Epithelial cell of esophagus (primary cell): ENCODE measurements at regions not wholly inside any gene's neighbourhood (a gene's known extent, or its start where the extent isn't known, plus 50 kb on each side); places are given as distances from the start of the nearest gene placed in this dataset.

Experiments
- DNase-seq: peaks from one replicate; pipeline ENCODE4 v3.0.0; 2010; ENCODE audit warnings: low read depth
- H3K4me3 ChIP-seq: 2 replicates; pipeline ENCODE4 v1.5.1; 2011; ENCODE audit warnings: mild to moderate bottlenecking, low read length, control low read depth
- CTCF ChIP-seq: IDR thresholded peaks from 2 replicates; pipeline ENCODE4 v1.5.1; 2011; ENCODE audit warnings: low read depth, mild to moderate bottlenecking, low read length, control low read depth, inconsistent platforms; ENCODE audit not compliant: insufficient read depth; ENCODE audit errors: missing control alignments

DNA sequence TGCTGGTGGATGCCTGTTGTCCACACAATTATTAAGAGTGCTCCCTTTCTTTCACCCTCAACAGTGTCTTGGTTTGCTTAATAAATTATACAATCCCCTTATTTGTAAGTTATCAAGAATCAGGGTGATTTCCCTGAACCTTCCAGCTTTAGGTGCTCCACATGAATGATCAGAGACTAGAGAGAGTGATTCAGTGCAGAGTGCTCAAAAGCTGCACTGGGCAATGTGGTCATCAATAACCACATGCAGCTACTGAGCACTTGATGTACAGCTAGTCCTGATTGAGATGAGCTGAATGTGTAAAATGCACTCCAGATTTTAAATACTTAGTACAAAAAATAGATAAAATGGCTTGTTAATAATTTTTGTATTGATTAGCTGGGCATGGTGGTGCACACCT is 76.8 kb upstream of the TRIO start:
- no peak overlapping the region for H3K4me3 ChIP-seq
- no peak for TF ChIP-seq CTCF
- DNase-seq, result no peak

GRCh38 chr5:14064841-14065240 is 78.3 kb upstream of the TRIO start:
- H3K4me3 ChIP-seq, result no peak overlapping the region
- TF ChIP-seq CTCF, result no peak
- no peak for DNase-seq

DNA sequence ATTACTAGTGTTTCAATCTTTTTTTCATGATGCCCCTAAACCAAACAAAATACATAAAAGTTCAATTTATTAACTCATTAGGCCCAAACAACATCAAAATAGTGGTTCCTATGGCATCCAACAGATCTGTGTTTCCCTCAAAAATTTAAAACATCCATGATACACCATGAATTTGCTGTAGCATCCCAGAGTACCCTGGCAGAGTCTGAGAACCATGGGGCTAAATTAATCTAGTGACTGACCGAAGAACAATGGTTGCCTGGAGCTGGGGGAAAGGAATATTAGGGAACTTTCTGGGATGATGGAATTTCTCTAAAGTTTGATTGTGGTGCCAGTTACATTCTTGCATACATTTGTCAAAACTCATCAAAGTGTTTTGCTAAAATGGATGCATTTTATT is 79.5 kb upstream of the TRIO start:
- no peak overlapping the region for H3K4me3 ChIP-seq
- no peak for DNase-seq
- TF ChIP-seq CTCF, result no peak

DNA sequence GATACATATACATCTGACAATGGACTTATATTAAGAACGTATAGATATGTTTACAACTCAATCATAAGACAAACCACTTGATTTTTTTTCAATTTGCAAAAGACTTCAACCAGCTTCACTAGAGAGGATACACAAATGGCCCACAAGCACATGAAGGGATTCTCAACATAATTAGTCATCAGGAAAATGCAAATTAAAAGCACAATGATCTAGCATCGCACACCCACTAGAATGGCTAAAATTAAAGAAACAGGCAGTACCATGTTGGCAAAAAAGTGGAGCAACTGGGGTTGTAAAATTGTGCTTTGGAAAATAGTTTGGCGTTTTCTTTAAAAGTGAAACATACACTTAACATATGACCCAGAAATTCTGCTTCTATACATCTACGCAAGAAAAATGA is 80.0 kb upstream of the TRIO start:
- DNase-seq, result peak; percentile 35
- TF ChIP-seq CTCF, result no peak
- no peak overlapping the region for H3K4me3 ChIP-seq

GRCh38 chr5:14062178-14062577 is 81.0 kb upstream of the TRIO start:
- no peak for DNase-seq
- TF ChIP-seq CTCF, result no peak
- H3K4me3 ChIP-seq, result no peak overlapping the region

GRCh38 chr5:14061106-14061505 is 82.0 kb upstream of the TRIO start:
- no peak for DNase-seq
- H3K4me3 ChIP-seq, result no peak overlapping the region
- no peak for TF ChIP-seq CTCF

- H3K4me3 ChIP-seq, result no peak overlapping the region
- no peak for DNase-seq
- TF ChIP-seq CTCF, result no peak
These were observed 82.9 kb upstream of the TRIO start for GRCh38 chr5:14060218-14060617.
